AG04449 (cell line): ENCODE measurements at regions not wholly inside any gene's neighbourhood (a gene's known extent, or its start where the extent isn't known, plus 50 kb on each side); places are given as distances from the start of the nearest gene placed in this dataset.

ENCODE experiments used
- CTCF ChIA-PET: fragments of 350-600 bp; formaldehyde crosslinking; extraction: SDS; loops from one replicate; lab custom pipeline; 2021; ENCODE audit warnings: antibody characterized with exemption; lab: Yijun Ruan, JAX
- POLR2A ChIA-PET: fragments of 400-600, 350-600 bp; formaldehyde crosslinking; extraction: SDS; loops from one replicate; lab custom pipeline; 2020; ENCODE audit warnings: antibody characterized with exemption, inconsistent platforms; lab: Yijun Ruan, JAX
- DNase-seq: peaks from one replicate; pipeline ENCODE4 v3.0.0-alpha.2; 2010; ENCODE audit warnings: low read depth, low spot score
- H3K4me3 ChIP-seq: 2 replicates; pipeline ENCODE4 v1.5.1; 2011; ENCODE audit warnings: low read depth, mild to moderate bottlenecking, control low read depth, low read length
- TF ChIP-seq, protein P1 (sequence below): IDR thresholded peaks from one replicate; pipeline ENCODE4 v1.5.1; 2011; ENCODE audit warnings: mild to moderate bottlenecking, moderate library complexity, low read length, control low read depth, inconsistent platforms; ENCODE audit not compliant: insufficient read depth; ENCODE audit errors: missing control alignments

DNA sequence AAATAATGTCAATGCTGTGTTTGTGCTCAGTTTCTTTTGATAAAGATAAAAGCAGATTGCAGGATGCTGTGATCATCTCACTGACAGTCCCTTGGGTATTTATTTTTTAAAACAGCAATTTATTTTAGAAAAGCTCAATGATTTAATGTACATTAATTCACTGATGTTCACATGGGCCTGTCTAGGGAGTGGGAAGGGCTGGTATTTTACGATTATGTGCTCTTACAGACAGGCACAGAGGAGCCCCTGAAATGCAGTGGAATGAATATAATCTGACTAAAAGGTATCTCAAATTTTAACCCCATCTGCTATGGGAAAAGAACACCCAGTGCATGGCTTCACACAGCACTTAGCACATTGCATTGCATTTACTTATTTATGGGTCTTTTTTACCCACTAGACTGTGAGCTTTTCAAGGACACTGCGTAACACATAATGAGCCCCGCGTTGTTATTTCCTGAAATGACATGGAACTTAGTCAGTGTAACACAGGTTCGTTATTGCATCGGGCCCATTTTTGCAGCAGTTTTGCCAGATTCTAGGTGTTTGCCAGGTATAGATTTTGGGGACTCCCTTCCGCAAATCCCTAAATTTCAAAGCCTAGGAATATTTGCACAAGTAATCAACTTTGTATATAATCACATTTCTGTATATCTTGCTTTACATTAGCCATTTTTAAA is 425.3 kb upstream of the FBXO33 start:
- TF ChIP-seq, protein P1, sequence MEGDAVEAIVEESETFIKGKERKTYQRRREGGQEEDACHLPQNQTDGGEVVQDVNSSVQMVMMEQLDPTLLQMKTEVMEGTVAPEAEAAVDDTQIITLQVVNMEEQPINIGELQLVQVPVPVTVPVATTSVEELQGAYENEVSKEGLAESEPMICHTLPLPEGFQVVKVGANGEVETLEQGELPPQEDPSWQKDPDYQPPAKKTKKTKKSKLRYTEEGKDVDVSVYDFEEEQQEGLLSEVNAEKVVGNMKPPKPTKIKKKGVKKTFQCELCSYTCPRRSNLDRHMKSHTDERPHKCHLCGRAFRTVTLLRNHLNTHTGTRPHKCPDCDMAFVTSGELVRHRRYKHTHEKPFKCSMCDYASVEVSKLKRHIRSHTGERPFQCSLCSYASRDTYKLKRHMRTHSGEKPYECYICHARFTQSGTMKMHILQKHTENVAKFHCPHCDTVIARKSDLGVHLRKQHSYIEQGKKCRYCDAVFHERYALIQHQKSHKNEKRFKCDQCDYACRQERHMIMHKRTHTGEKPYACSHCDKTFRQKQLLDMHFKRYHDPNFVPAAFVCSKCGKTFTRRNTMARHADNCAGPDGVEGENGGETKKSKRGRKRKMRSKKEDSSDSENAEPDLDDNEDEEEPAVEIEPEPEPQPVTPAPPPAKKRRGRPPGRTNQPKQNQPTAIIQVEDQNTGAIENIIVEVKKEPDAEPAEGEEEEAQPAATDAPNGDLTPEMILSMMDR, result no peak
- ChIA-PET CTCF (no interaction called here), POLR2A (no interaction called here)
- DNase-seq, result no peak
- no peak overlapping the region for H3K4me3 ChIP-seq

- ChIA-PET CTCF (no interaction called here), POLR2A (no interaction called here)
- no peak for DNase-seq
- TF ChIP-seq, protein P1, result no peak
- H3K4me3 ChIP-seq, result no peak overlapping the region
Measured at GRCh38 chr14:39853441-39853840, 421.2 kb upstream of the FBXO33 start.

DNA sequence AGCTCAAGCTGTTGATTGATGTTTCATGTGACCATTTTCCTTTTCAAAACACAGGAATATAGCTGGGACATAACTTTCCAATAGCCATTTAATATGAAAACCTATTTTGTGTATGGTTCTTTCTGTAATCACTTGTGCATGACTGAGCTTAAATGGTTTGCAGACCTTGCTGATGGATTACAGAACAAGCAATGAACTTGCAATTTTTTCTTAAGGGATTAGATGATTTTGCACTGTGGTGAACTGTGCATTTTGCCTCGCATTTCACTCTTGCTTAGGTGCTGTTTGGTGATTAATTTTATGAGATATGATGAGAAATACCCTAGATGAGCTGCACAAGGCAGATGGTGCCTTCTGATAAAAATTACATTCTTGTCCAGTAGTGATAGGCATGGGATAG is 419.0 kb upstream of the FBXO33 start:
- DNase-seq, result no peak
- POLR2A ChIA-PET, result no interaction called here
- TF ChIP-seq, protein P1, result no peak
- CTCF ChIA-PET, result no interaction called here
- no peak overlapping the region for H3K4me3 ChIP-seq

- DNase-seq, result no peak
- TF ChIP-seq, protein P1, result no peak
- ChIA-PET POLR2A (no interaction called here), CTCF (no interaction called here)
- H3K4me3 ChIP-seq, result no peak overlapping the region
Measured at GRCh38 chr14:39847852-39848251, 415.6 kb upstream of the FBXO33 start.

DNA sequence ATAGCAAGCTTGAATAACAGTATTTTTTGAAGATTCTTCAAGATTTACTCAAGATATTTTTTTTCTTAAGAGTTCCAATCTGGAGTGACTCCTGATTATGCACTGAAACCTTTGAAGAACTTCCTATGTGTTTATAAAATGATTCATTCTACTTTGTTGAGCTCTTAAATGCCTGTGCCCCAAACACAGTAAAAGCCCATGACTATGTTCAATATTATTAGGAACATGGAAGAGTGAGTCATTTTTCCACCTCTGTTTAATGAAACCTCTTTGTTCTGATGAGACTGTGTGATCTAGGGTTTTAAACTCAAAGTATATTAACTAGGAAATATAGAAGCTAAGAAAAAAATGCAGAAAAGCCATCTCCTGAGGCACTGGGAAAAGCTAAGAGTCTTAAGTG is 415.0 kb upstream of the FBXO33 start:
- ChIA-PET POLR2A (no interaction called here), CTCF (no interaction called here)
- no peak for DNase-seq
- TF ChIP-seq, protein P1, result no peak
- H3K4me3 ChIP-seq, result no peak overlapping the region

DNA sequence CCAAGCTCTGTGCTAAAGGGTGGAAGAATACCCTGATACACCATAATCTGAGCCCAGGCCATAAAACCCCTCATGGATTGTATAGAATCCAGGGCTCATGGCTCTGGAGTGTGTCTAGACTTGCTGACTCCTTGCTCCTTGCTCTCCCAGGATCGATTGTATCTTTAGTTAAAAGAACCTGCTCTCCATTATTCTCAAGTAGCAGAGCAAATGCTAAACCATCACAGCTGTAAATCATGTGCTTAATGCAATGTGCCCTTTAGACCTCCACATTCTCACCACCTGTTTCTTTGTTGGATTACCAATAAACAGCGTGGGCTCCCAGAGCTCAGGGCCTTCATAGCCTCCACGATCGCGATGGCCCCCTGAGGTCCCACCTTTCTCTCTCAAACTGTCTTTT is 411.6 kb upstream of the FBXO33 start:
- H3K4me3 ChIP-seq, result no peak overlapping the region
- ChIA-PET CTCF (no interaction called here), POLR2A (no interaction called here)
- no peak for DNase-seq
- TF ChIP-seq, protein P1, result no peak
